ENCODE measurements at regions not wholly inside any gene's neighbourhood (a gene's known extent, or its start where the extent isn't known, plus 50 kb on each side); places are given as distances from the start of the nearest gene placed in this dataset.
A peak's percentile ranks its signal among the peaks of the same experiment; 100 is the strongest.
"Not testable (repeated sequence)": the region's sequence is repeated elsewhere in the genome, so short reads cannot be mapped to it uniquely, and the experiment has no call there.

- no peak for DNase-seq
Measured at GRCh38 chr7:19290066-19290465, 144.8 kb upstream of the FERD3L start.

- peak; percentile 76 for DNase-seq
Measured at GRCh38 chr7:19284596-19285300, 139.5 kb upstream of the FERD3L start.

GRCh38 chr7:19284136-19284535 is 138.9 kb upstream of the FERD3L start:
- no peak for DNase-seq

DNA sequence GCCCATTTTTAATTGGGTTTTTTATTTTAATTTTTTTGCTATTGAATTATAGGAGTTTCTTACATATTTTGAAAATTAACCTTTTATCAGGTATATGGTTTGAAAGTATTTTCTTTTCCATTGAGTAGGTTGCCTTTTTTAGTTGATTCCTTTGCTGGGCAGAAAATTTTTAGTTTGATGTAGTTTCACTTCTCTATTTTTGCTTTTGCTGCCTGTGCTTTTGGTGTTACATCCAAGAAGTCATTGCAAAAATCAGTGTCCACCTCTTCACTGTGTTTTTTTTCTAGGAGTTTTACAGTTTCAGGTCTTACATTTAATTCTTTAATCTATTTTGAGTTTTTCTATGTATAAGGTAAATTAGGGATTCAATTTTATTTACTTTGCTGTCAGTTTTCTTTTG is 129.8 kb upstream of the FERD3L start:
- DNase-seq, result no peak

DNA sequence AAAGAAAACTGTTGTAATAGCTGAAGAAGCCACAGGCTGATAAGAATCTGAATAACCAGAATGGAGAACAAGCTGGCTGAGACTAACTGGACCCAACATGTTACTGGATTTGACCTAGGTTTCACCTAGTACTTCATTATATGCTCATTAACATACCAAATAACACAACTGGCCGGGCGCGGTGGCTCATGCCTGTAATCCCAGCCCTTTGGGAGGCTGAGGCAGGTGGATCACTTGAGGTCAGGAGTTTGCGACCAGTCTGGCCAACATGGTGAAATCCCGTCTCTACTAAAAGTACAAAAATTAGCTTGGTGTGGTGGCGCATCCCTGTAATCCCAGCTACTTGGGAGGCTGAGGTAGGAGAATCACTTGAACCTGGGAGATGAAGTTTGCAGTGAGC is 127.1 kb upstream of the FERD3L start:
- DNase-seq, result not testable (repeated sequence)

- DNase-seq, result no peak
Measured at GRCh38 chr7:19269301-19269700, 124.1 kb upstream of the FERD3L start.

DNA sequence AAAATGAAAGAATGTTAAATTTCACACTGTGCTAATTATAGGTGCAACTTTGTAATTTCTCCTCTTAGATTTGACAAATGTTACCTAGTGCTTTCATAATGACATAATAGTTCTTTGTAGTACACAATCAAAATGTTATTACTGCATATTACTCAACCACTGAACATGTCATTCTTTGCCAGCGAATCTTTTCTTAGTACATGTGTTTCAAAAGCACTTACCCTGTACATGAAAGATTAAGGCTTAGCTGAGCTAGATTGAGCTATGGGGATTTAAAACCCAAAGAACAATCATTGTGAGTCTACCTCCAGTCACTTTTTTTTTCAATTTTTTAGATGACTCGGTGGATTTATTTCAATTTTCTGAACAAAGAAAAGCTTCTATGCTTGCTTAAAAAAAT is 123.5 kb upstream of the FERD3L start:
- DNase-seq, result peak; percentile 3

DNA sequence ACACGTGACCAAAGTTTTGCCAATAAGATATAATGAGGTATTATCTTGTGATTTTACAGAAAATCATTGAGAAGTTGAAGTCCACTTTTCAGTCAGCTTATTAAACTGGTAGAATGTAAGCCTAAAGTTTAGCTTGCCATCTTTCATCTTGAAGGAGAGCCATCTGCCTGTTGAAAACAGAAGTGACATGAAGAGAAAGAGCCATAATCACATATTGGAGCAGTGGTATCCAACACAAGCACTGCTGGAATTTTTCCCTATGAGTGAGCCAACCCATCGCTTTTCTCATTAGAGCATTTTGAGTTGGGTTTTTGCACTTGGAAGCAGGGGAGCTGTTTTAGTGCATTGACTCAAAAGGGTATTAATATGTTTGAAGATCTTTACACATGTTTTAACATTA is 117.6 kb upstream of the FERD3L start:
- DNase-seq, result no peak

GRCh38 chr7:19249281-19249680 is 104.1 kb upstream of the FERD3L start:
- DNase-seq, result peak; percentile 41

DNA sequence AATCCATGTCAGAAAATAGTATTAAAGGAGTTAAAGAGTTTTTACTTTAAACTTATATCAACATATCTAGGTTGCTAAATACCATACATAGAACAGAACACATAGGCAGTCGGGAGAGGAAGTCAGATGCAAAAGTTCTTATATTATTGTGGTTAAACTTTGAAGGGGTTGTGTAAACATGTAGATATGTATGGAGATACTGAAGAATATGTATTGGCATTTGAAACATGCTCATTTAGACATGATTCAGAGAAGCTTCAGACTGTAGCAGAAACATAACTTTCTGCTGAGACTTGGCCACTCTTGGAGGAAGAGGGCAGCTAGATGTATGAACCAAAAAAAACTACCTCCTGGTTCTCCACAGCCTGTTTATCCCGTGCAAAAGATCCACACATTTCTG is 103.5 kb upstream of the FERD3L start:
- DNase-seq, result peak; percentile 90

DNA sequence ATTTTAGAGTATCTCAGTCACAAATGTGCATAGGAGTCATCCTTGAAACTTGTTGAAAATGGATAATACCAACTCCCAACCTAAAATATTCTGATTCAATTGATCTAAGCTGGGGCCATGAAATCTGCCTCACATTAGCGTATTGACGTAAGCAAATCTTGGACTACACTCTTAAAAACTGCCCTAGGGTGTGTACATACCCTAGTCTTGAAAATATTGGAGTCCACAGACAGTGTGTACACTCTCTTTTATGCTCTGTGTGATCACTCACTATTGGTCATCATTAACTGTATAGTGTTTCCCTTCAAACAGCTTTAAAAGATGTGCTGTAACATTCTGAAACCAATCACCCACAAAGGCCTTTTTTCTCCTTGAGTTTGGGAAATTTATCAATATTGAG is 102.9 kb upstream of the FERD3L start:
- DNase-seq, result peak; percentile 19

GRCh38 chr7:19247017-19247416 is 101.8 kb upstream of the FERD3L start:
- no peak for DNase-seq

- DNase-seq, result no peak
Measured at GRCh38 chr7:19242246-19242645, 97.0 kb upstream of the FERD3L start.

DNA sequence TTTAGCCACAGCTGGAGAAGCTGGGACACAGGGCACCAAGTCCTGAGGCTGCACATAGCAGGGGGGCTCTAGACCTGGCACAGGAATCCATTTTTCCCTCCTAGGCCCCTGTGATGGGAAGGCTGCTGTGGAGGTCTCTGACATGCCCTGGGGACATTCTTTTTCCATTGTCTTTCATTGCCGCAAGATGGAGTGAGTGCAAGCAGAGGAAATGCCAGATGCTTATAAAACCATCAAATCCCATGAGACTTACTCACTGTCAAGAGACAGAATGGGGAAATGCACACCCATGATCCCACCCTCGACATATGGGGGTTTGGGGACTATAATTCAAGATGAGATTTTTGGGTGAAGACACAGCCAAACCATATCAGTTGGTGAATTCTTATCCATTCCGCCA is 94.7 kb upstream of the FERD3L start:
- no peak for DNase-seq

DNA sequence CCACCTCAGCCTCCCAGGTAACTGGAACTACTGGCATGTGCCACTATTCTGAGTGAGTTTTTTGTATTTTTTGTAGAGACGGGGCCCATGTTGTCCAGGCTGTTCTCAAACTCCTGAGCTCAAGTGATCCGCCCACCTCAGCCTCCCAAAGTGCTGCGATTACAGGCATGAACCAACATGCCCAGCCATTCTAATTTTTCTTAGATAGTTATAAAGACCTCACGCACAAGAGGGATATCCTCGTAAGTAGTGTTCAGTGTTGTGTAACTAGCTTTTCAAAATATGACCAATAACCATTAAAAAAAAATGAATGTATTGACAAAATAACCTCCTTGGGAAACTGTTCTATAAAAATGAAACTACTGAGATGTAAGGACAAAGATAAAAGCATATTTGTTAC is 90.5 kb upstream of the FERD3L start:
- no peak for DNase-seq

DNA sequence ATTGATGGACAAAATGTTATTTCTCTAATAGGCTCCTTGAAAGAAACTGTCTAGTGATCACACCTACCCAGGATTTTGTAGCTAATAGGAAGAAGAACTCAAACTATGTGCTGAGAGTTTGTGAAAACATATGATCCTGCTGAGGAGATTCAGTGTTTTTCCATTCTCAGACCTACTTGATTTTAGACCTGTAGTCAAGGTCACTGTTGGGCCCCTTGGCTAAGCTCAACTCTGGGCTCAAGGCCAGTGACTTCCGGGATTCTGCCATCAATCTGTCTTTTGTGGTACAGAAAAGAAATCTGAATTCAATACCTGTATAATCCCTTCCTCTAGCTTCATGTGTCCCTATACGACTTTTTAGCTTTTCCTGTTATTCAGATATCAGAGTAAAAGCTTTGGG is 79.7 kb upstream of the FERD3L start:
- DNase-seq, result no peak

- peak; percentile 80 for DNase-seq
Measured at GRCh38 chr7:19215412-19215811, 70.2 kb upstream of the FERD3L start.

GRCh38 chr7:19213746-19214145 is 68.5 kb upstream of the FERD3L start:
- no peak for DNase-seq

DNA sequence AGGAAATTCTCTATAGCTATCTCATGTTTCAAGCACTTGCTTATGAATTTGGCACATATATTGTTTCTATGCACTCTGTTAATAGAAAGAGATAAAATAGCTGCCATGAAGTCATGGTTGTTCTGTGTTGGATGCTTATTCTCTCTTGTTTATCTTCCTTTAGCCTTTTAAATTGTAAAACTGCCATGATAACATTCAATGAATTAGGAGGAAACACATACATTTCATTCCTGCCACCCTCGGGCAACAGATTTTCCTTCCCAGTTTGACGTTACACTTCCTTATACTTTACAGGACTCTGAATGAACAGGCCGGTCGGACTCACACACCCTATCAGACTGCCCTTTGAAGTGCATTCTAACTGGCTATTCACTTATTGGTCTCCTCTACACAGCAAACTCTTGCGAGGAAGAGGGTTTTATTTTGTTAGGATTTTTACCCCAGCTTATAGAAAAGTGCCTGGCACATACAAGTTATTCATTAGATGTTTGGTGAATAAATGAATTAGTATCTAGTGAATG is 65.7 kb upstream of the FERD3L start:
- no peak for DNase-seq

DNA sequence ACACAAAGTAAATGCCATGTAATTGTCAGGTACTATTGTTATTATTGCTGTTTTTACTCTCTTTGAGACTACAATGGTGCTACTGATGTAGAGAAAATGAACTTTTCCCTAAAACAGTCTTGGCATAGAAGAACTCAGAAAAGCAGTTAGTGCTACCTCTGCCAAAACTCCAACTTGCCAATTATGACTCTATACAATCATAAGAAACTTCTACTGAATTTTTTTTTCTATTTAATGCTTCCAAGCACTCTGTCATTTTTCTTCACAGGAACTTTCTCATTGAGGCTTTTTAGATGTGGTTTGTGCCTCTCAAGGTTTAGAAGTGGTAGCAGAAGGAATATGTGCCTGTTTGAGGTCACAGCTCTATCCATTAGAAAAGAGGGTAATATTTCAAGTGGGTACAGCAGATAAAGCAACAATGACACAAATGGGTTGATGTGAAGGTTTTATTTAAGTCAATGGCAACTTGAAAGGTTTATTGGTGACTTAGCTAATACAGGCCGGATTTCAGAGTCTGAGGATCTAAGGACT is 64.0 kb upstream of the FERD3L start:
- DNase-seq, result no peak

DNA sequence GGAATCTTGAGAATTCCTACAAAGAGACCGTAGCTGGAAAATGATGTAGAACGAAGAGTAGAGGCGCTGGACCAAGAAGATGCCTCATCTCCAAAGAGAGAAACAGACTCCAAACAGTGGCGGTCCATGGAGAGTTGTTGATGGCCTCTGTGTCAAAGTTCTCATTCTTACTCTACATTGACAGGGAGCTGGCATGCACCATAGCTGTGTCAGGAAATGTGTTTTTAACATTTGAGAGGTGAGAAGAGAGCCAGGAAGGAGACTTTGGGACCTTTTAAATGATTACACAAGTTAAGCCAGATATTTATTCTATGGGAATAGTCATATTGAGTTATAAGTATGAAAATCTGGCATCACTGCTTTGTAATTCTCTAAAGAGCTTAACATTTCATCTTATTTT is 61.5 kb upstream of the FERD3L start:
- DNase-seq, result no peak

DNA sequence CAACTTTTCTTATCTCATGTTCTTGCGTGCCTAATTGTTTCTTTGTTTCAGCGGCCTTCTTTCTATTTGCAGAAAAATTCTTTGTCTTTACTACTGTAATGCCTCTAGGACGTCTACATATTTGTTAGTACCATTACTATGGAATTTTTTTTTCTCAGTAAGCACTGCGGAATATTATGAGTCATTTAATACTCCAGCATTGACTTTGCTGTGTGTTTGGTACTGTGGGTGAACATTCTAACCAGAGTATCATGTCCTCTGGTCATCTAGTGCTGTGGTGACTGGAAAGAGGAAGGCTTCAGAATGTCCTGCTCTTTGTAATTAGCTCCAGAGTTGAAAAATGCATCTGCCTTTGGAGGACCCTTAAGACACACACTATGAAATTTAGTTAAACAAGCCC is 58.5 kb upstream of the FERD3L start:
- no peak for DNase-seq

GRCh38 chr7:19202599-19202998 is 57.4 kb upstream of the FERD3L start:
- DNase-seq, result no peak
